ENCODE measurements at regions not wholly inside any gene's neighbourhood (a gene's known extent, or its start where the extent isn't known, plus 50 kb on each side); places are given as distances from the start of the nearest gene placed in this dataset.

GRCh38 chrX:35339796-35340195 lies 397.2 kb downstream of the FAM47B start:
- Mint-ChIP-seq H3K9me3 (ENCODE audit: low read depth) (peaks cover 18% of the 10 kb centered on the region), H3K27ac (no peak overlapping the region), H3K27me3 (no peaks in the 10 kb centered on the region), H3K36me3 (ENCODE audit: insufficient read depth) (no peaks in the 10 kb centered on the region), H3K4me1 (ENCODE audit: low read depth) (no peaks in the 10 kb centered on the region), H3K4me3 (ENCODE audit: low read depth) (no peak overlapping the region)
- no peak for DNase-seq (ENCODE audit: low spot score, unreplicated experiment)
- TF ChIP-seq, protein P1, sequence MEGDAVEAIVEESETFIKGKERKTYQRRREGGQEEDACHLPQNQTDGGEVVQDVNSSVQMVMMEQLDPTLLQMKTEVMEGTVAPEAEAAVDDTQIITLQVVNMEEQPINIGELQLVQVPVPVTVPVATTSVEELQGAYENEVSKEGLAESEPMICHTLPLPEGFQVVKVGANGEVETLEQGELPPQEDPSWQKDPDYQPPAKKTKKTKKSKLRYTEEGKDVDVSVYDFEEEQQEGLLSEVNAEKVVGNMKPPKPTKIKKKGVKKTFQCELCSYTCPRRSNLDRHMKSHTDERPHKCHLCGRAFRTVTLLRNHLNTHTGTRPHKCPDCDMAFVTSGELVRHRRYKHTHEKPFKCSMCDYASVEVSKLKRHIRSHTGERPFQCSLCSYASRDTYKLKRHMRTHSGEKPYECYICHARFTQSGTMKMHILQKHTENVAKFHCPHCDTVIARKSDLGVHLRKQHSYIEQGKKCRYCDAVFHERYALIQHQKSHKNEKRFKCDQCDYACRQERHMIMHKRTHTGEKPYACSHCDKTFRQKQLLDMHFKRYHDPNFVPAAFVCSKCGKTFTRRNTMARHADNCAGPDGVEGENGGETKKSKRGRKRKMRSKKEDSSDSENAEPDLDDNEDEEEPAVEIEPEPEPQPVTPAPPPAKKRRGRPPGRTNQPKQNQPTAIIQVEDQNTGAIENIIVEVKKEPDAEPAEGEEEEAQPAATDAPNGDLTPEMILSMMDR (IDR thresholded peaks at IDR 0.05; ENCODE audit: unreplicated experiment) = no peak

DNA sequence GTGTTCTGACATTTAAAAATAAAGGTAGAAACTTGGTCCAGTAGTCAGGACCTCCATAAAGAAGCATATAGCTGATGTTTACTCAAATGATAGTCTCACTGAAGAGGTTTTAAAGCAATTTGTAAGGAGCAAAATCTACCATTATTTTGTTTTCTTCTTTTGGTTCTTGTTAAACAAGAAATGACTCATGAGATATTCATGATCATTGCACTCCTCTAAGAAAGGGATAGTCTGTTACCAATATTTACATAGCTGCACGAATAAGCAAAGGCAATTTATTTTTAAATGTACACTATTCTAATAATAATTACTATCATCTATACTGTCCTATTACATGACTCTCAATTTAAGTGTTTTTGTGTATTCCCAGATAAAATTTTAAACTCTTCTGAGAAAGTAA lies 397.9 kb downstream of the FAM47B start:
- Mint-ChIP-seq H3K4me3 (ENCODE audit: low read depth) (no peak overlapping the region), H3K9me3 (ENCODE audit: low read depth) (peaks cover 20% of the 10 kb centered on the region), H3K27me3 (no peaks in the 10 kb centered on the region), H3K27ac (no peak overlapping the region), H3K4me1 (ENCODE audit: low read depth) (no peaks in the 10 kb centered on the region), H3K36me3 (ENCODE audit: insufficient read depth) (no peaks in the 10 kb centered on the region)
- TF ChIP-seq, protein P1 (IDR thresholded peaks at IDR 0.05; ENCODE audit: unreplicated experiment) = no peak
- DNase-seq (ENCODE audit: low spot score, unreplicated experiment) = no peak

- Mint-ChIP-seq H3K4me3 (ENCODE audit: low read depth) (no peak overlapping the region), H3K4me1 (ENCODE audit: low read depth) (no peaks in the 10 kb centered on the region), H3K9me3 (ENCODE audit: low read depth) (peaks cover 52% of the 10 kb centered on the region), H3K36me3 (ENCODE audit: insufficient read depth) (no peaks in the 10 kb centered on the region), H3K27me3 (no peaks in the 10 kb centered on the region), H3K27ac (no peak overlapping the region)
- no peak for DNase-seq (ENCODE audit: low spot score, unreplicated experiment)
- TF ChIP-seq, protein P1 (IDR thresholded peaks at IDR 0.05; ENCODE audit: unreplicated experiment) = no peak
These were observed 408.6 kb downstream of the FAM47B start for GRCh38 chrX:35351212-35351611.

DNA sequence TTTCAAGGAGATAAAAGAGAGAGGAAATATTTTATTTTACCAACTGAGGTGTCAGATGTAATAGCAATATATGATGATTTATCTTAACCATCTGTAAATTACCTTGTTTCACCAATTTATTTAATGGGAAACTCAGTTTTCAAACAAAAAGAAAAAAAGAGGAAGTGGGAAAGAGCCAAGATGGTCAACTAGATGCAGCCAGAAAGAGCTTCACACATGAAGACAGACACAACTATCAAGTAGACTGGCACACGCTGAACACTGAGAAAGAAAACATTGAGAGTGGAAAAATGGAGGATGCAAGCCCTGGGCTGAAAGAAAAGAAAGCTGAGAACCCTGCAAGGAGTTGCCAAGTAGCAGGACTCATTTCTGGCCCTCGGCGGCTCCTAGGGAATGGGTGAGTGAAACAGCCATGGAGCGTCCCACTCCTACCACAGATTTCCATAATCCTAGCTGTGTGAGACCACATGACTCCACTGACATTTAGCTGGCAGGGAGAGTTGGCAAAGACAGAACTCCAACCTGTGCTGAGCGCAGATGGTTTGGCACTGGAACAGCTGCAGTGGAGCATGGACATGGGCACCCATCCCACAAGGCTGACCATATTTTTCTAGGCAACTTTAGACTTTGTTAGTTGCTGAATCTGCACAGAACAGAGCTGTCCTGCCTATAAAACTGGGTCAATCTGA lies 409.3 kb downstream of the FAM47B start:
- no peaks in the 10 kb centered on the region for H3K36me3 Mint-ChIP-seq (ENCODE audit: insufficient read depth)
- TF ChIP-seq, protein P1 (IDR thresholded peaks at IDR 0.05; ENCODE audit: unreplicated experiment) = no peak
- peaks cover 52% of the 10 kb centered on the region for H3K9me3 Mint-ChIP-seq (ENCODE audit: low read depth)
- DNase-seq (ENCODE audit: low spot score, unreplicated experiment) = no peak
- no peak overlapping the region for H3K4me3 Mint-ChIP-seq (ENCODE audit: low read depth)
- H3K4me1 Mint-ChIP-seq (ENCODE audit: low read depth) = no peaks in the 10 kb centered on the region
- H3K27me3 Mint-ChIP-seq = no peaks in the 10 kb centered on the region
- no peak overlapping the region for H3K27ac Mint-ChIP-seq

DNA sequence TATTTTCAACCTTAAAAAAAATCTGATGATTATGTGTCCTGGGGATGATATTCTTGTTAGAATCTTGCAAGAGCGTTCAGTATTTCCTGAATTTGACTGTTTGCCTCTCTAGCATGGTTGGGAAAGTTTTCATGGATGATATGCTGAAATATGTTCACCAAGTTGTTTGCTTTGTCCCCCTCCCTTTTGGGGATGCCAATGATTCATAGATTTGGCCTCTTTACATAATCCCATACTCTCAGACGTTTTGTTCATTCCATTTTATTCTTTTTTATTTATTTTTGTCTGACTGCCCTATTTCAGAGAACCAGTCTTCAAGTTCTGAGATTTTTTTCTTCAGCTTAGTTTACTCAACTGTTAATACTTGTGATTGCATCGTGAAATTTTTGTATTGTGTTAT lies 415.1 kb downstream of the FAM47B start:
- no peak for DNase-seq (ENCODE audit: low spot score, unreplicated experiment)
- Mint-ChIP-seq H3K27ac (no peak overlapping the region), H3K4me3 (ENCODE audit: low read depth) (no peak overlapping the region), H3K4me1 (ENCODE audit: low read depth) (no peaks in the 10 kb centered on the region), H3K36me3 (ENCODE audit: insufficient read depth) (no peaks in the 10 kb centered on the region), H3K27me3 (no peaks in the 10 kb centered on the region), H3K9me3 (ENCODE audit: low read depth) (peaks cover 50% of the 10 kb centered on the region)
- TF ChIP-seq, protein P1 (IDR thresholded peaks at IDR 0.05; ENCODE audit: unreplicated experiment) = no peak
